HTR-8/SVneo (cell line): ENCODE measurements at regions not wholly inside any gene's neighbourhood (a gene's known extent, or its start where the extent isn't known, plus 50 kb on each side); places are given as distances from the start of the nearest gene placed in this dataset.
A peak's percentile ranks its signal among the peaks of the same experiment; 100 is the strongest.

ENCODE experiments used
- DNase-seq: peaks from one replicate; pipeline ENCODE4 v3.0.0; 2011; ENCODE audit warnings: low spot score, mixed read lengths; ENCODE audit not compliant: insufficient read length
- FAIRE-seq: peaks from 2 replicates; lab custom pipeline; 2011; peaks lifted over from hg19 to GRCh38; lab: Jason Lieb, UNC

DNA sequence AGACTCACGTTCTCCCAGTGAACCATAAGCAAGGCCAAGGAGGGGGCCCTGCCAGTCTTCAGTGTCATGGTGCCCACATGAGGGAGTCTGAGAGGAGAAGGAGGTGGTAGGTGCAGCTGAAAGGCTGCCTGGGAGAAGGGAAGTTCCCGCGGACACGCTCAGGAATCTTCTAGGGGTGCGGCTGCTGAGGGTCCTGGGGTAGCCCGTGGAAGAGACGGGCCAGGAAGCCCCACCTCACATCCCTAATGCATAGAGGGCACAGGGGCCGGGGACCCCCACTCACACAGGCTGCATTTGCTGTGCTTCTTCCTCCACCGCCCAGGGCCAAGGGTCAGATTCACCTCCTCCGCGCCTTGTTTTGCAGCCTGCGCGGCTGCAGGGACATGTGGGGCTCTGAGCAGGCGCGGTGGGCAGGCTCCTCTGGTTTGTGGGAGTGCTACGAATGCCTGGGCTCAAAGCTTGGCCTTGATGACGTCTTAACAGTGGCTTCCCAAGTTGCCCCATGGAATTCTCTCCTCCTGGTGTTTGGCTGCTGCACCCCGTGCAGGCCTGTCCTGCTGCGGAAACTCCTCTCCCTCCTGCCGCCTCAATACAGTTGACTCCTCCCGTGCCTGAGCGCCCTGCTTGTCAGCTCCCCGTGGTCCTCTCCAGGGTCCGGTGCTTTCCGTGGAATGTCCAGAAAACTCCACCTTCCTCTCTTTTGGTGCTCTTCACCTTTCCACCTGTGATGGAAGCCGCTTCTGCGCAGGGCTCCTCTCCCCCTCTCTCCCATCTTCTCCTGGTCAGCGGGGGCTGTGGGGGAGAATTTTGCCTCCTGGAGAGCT is 95.7 kb downstream of the VAPA start:
- FAIRE-seq (no peak), DNase-seq (no peak)

DNA sequence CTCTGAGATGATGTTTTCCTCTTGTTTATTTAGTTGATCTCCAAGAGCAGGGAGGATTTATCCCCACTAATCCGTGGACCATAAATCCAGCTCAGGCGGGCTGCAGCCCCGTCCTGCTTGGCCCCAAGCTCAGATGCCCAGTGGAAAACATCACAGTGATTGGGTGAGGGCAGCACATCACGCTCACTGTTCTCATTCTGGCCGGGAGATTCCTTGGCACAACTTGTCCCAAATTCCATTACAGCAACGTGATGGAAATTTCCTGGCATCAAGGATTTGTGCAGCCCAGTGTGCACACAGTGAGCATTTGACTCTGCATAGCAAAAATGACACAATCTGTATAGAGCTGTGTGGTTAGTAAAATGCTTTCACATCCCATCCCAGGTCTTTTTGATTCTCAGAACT is 96.8 kb downstream of the VAPA start:
- no peak for FAIRE-seq
- peak; percentile 29 for DNase-seq

DNA sequence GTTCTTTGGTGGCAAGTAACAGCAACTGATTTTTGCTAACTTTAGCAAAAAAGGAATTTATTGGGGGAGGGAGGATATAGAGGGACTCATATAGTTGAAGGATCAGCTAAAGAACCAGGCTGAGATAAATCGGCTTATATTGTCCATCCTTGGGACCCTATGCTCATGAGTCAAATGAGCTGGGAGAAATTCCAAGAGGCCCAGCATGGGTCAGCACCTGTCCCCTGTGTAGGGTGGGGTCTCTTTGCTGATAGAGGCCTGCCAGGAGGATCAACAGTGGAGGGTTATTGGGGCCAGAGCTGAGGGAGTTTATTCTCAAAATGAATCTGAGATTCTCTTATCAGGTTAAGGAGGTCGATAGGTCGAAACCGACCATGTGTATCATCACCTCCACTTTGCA is 97.2 kb downstream of the VAPA start:
- no peak for DNase-seq
- FAIRE-seq: no peak

DNA sequence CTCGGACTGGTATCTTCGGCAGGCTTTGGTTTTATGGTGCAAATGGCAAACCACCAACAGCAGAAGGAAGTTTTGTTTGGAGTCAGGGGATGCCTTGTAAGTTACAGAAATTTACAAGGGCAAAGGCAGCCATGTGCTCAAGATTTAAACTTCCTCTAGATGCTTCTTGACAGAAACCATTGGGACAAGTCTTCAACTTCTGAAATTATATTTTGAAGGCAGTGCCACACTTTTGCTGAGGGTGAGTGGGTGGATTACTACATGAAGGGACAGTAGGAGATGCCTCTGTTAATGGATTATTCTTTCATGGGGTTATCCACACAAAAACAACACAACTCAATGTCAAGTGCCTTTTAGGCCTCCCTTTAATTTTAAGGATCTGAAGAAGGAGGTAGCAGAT is 97.9 kb downstream of the VAPA start:
- DNase-seq (no peak), FAIRE-seq (no peak)

DNA sequence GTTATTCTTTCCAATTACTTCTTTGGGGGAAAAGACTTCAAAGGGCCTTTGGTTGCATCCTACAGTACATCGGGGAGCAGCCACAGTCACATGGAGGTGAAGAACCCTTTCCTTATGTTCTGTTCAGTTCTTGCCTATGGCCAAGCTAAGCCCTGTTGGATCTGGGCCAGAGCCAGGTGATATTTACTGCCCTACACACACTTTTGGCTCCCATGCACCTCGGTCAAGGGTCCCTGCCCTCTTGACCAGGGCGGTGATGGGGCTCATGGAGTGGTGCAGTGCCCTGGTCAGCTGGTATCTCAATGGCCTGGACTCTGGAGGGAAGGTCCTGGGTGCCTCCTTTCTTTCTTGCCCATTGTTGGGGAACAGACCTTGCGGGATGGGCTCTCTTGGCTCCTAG is 98.7 kb downstream of the VAPA start:
- DNase-seq (no peak), FAIRE-seq (no peak)

DNA sequence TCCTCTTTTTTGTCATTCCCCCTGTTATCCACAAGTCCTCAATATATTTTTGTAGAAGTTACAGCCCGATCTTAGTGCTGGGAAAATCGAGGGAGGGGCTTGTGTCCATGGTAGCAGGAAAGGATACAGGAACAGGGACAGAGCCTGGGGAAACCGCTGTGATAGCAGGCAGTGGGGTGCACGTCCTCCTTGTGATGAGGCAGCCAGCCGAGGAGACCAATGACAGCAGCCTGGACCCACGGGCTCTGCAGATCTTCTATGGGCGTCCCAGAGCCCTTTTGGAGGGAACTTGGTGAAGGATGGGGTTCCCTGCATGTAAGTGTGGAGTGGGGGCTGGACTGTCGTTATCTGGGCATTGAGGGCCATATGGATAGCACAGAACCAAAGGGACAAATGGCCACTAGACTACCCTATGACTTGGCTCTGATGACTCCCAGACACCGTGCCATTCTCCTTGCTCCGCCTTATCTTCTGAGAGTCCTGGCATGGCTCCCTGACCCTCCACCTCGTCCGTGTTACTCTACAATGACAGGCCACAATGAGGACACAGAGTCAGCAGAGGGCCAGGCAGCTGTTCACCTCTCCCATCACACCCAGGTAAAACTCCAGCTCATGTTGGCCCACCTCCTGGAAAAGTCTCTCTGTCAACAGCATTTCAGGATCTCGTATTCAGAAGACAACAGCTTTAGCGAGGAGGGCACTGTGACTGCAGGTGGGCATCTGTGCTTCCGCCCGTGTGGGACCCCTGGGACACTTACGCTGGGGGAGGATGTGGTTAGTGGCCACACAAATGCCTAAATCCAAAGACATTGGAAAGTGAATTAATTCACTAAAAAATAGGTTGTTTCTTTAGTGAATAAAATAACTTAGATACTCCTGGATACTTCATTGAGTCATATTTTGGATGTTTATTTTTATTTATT is 100.1 kb downstream of the VAPA start:
- DNase-seq (no peak), FAIRE-seq (no peak)

DNA sequence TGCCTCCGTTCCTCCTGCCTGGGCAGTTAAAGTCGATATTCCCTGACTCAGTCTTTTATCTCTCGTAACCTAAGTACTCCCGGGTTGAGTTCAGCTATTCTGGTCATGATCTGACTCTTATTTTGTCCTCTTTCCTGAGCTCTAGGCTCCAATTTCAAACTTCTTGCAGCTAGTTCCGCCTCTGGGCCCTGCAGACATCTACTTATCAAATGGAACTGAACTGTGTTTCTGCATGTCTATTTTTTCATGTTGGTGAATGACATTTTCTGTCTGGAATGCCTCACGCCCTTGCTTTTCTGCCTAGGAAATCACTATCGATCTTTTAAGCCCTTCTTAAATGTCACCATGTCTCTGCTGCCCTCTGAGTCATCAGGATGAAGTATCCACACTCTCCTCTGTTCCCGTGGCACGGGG is 101.5 kb downstream of the VAPA start:
- FAIRE-seq: no peak
- DNase-seq: peak; percentile 41

DNA sequence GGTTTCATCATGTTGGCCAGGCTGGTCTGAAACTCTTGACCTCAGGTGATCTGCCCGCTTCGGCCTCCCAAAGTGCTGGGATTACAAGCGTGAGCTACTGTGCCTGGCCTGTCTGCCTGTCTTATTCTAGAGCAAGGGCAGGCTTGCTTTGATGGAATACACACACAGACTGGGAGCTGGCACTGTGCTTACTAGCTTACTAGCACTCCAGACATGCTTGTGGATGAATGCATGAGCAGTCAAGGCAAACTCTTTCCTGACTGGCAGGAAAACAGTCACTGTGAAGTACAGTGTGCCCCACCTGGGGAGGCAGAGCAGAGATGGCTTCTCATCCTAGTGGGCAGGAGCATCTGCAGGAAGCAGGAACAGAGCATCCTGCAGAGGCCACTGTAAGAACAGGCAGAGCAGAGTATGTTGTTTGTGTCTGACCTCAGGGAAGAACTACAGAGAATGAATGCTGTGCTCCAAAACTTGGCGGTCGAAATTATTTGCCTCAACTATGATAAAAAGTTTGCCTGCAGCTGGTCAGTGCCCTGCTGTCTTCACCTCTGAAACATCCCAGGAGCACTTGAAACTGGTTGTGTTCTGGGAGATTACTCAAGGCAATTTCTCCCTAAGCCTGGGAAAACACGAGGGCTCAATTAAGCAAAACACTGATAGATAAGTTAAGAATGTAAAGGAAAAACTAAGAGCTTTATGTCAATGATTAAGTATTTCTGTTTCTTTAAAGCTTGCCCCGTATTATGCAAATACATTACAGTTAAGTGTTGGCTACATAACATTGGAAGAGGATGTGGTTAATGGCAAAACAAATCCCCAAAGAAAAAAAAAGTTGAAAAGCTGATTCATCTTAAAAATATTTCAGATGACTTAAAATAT is 102.4 kb downstream of the VAPA start:
- FAIRE-seq (no peak), DNase-seq (peak; percentile 44)

DNA sequence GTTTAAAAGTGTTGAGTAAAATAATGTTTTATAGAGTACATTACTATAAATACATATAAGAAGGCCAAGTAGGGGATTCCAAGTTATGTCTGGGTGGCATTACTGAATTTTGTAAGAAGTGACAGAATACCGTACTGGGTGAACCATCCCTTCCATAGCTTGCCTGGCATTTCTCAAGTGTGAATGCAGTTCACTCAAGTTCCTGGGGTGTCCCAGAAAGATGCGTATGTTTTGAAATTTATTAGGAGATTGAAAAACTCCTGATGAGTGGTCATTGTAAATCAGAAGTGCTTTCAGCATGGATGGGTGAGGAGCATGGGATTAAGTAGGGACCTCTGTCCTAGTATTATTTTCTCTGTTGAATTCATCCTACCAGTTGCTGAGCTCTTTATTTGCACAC is 103.2 kb downstream of the VAPA start:
- FAIRE-seq (no peak), DNase-seq (no peak)

DNA sequence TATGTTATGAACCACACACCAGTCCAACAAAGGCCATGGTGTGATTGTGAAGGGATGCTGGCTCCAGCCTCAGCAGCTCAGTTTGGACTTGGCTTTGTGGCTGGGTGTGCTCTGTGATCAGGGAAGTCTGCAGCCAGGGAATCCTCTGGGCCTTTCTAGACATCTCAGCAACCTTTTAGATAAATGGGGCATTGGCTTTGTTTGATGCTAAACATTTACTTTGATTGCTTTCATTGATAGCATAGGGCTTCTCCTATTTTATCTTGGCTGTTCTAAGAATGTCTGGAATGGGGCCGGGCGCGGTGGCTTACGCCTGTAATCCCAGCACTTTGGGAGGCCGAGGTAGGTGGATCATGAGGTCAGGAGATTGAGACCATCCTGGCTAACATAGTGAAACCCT is 104.5 kb downstream of the VAPA start:
- DNase-seq: no peak
- FAIRE-seq: no peak

DNA sequence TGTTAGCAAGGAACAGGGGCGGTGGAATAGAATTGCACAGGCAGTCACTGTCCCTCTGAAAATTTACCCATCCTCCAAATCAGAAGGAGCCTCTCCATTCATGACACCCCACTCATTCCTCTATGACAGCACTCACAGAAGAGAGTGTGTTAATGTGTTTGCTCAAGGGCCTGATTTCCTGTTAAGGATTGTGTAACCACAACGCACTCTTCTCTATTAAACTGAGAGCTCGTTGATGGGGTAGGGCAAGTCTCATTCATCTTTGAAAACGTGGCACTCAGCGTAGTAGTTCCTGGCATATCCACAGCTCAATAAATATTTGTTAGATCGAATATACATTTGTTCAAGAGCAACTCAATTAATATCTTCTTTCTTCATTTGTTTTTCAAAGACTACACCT is 106.4 kb downstream of the VAPA start:
- FAIRE-seq (no peak), DNase-seq (no peak)

DNA sequence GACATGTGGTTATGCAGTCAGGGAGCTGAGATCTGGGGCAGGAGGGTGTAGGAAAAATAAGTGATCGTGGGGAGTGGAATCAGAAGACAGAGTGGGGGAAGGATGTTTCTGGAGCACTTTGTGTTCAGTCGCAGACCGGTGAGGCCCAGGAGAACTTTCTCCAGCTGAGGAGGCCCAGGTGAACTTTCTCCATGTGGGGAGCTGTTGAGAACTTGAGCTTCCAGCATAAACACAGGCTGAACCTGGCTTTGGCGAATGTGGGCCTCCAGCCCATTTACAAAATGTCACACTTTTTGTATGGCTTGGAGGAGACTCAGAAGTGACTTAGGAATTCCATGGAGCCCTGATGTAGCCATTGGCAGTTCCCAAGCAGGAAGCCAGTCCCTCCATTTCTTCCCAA is 108.5 kb downstream of the VAPA start:
- DNase-seq (no peak), FAIRE-seq (no peak)

DNA sequence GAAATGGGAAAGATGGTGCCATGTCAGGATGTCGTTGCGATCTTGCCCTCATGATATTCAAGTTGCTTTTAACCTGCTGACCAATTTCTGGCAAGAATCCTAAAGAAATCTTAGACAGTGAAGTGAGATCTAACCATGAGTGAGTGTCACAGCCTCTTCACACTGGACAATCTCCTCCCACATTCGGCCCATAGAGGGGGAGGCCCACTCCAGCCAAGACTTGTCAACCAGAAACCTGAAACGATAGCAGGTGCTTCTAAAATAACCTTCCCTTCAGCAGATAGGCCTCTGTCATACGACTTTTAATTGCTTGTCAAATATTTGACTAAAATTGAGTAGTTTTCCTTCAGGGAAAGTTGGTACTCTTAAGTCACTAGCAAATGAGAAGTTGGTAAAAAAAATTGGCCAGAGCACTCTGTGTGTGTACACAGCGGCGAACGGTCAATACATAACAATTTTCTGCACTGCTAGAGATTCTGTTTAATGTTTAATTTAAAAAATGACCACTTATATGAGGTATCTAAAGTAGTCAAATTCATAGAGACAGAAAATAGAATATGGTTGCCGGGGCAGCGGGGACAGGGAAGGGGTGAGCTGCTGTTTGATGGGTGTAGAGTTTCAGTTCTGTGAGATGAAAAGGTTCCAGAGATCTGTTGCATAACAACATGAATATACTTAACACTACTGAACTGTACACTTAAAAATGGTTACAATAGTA is 110.2 kb downstream of the VAPA start:
- no peak for FAIRE-seq

DNA sequence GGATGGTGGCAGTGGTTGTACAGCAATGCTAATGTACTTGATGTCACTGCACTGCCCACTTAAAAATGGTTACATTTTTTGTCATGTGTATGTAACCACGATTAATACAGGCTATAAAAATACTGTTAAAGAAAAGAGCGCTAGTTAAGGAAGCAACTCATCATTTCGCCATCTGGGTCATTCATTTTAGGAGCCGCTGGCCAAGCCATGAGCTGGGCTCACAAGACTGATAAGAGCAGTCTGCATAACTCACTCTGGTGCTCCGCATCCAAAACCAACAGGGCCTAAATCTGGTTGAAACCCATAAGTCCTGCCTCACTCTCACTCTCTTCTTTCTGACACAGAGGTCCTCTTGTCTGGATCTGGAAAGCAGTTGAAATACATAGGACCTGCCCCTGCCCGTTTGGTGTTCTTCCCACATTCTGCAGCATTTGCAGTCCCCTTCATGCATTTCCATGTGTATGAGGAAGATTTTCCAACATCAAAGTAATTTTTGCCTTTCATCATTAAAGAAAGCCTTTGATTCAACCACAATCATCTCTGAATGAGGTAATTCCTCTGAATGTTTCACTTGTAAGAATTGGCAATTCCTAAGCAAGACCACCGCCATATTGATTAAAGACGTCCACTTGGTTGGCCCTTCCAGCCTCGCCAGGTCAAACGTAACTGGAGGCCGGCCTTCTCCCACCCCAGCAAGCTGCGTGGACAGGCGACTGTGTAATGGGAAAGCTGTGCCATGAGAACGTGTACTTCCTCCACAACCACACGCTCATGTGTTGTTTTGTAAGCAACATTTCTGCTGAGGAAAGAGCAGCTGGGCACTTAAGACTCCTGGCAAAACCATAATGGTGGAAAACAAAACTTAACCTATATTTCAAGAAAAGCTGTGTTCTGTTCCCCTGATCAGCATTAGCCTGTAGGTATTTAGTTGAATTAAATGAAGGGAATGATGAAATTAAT is 112.2 kb downstream of the VAPA start:
- FAIRE-seq: no peak

More for the DNA sequence above, 110.2 kb downstream of the VAPA start:
- no peak for DNase-seq

DNA sequence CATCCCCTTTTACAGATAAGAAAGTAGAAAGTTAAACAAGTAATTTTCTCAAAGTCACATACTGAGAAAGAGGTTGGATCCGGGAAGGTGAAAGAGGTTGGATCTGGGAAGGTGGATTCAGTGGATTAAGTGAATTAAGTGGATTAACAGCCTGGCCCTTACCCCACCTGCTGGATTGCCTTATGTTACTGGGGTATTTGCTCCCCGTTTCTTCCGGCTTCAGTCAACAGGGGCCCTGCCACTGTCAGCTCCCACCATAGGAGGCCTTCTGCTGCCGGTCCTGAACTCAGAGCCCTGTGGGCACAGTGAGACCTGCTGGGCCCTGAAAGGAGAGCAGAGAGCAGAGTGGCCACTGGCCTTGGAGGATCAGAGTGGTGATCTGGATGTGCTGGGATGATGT is 113.2 kb downstream of the VAPA start:
- DNase-seq: no peak
- FAIRE-seq: no peak

More for the DNA sequence above, 112.2 kb downstream of the VAPA start:
- DNase-seq: no peak

DNA sequence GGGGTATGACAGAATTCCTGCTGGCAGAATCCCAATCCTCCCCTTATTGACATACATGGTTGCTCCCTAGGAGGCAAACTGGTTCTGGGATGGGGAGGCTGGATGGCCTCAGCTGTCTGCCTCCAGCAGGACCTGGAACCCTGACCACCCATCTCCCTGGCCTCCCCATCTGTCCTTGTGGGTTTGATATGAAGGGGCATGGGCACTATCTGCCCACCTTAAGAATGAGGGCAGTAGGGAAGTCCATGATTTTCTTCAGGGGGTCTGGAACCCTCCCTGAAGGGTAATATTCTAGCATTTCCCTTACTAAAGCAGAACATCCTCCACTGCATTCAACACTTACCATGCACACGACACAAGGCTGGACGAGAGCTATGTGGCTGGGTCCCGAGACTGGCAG is 113.6 kb downstream of the VAPA start:
- FAIRE-seq (no peak), DNase-seq (no peak)

DNA sequence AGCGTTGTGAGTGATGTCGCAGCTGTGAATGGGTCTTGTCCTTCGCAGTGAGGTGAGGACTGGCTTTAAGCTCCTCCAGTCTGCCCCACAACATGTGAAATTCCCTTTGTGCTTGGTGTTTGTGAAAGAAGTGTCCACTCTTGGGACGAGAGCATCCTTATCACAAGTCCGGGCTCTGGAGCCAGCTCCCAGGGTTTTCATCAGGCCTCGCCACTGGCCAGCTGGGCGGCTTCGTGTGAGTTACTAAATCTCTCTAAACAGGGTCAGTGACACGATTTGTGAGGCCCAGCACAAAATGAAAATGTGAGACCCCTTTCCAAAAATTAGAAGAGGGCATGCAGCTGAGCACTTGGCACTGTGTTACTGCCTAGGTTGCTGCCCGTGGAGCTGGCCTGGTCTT is 115.9 kb downstream of the VAPA start:
- FAIRE-seq (no peak), DNase-seq (no peak)

DNA sequence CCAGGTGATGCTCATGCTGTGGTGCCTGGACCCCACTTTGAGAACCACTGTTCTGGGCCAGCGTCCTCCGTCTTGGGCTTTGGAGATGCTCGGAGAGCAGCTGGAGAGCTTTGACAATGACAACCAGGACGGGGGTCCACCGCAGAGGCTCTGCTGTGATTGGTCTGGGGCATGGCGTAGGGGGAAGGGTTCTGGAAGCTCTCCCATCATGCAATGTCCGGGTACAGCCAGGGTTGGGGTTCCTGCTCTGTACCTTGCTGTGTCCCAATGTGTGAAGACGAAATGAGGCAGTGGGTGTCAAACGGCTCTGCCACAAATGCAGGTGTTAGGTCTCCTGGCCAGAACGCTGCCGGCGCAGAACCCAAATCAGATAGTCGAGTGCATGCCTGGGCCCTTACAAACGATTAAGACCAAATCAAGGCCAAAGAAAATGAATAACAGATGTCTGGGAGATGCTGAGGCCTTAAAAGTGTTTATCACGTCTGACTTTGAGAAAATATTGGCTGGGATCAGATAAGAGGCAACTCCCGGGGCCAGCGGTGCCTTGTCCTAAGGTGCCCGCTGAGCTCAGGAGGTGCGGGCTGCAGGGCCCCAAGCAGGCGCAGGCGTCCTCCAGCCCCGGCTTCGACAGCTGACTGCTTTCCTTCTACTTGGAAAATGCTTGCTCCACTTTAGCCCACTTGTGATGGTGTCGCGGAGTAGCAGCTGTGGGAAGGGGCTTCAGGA is 117.2 kb downstream of the VAPA start:
- no peak for DNase-seq
- no peak for FAIRE-seq
